ENCODE measurements at regions not wholly inside any gene's neighbourhood (a gene's known extent, or its start where the extent isn't known, plus 50 kb on each side); places are given as distances from the start of the nearest gene placed in this dataset.

DNA sequence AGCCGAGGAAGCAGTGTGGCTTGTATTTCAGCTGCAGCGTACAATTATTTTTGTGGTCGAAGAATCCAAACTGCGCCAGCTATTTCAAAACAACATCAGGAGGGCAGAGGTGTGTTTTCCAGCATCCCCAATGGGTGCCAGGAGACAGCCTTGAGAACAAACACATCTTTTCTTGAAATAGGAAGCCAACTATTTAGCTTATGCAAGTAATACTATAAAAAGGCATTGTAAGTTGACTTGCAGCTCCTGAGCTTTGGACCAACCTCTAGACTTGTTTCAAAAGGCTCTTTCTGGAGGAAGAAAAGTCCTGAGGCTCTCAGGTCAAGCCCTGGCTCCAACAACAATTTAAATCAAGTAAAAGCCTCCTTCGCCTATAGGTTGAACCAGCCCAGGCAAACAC lies 86.6 kb upstream of the HNF1B start:
- Mint-ChIP-seq H3K4me3 (ENCODE audit: unreplicated experiment) (no peak overlapping the region), H3K9me3 (ENCODE audit: unreplicated experiment) (peaks cover 2% of the 10 kb centered on the region)

GRCh38 chr17:37830151-37830993 lies 85.5 kb upstream of the HNF1B start:
- Histone ChIP-seq H3K4me2 (ENCODE audit: low read length) (no peak overlapping the region), H3K27me3 (ENCODE audit: insufficient read depth, low read length) (no peaks in the 10 kb centered on the region), H3K36me3 (ENCODE audit: insufficient read depth, low read length) (no peaks in the 10 kb centered on the region), H3K9me3 (ENCODE audit: insufficient read depth, low read depth, low read length) (no peaks in the 10 kb centered on the region), H3K4me1 (ENCODE audit: insufficient read depth, low read length) (peaks cover 8% of the 10 kb centered on the region), H3K79me2 (ENCODE audit: insufficient read depth, low read length) (no peaks in the 10 kb centered on the region), H2AFZ (ENCODE audit: low read depth, low read length) (no peak overlapping the region), H3K9ac (ENCODE audit: low read length) (no peak overlapping the region), H4K20me1 (ENCODE audit: insufficient read depth, low read length) (no peaks in the 10 kb centered on the region), H3K4me3 (ENCODE audit: insufficient read depth, low read depth, low read length) (no peak overlapping the region), H3K27ac (ENCODE audit: low read depth, low read length) (no peak overlapping the region)
- Mint-ChIP-seq H3K36me3 (ENCODE audit: low read depth, unreplicated experiment) (no peaks in the 10 kb centered on the region), H3K9me3 (ENCODE audit: unreplicated experiment) (peaks cover 2% of the 10 kb centered on the region), H3K27ac (ENCODE audit: unreplicated experiment) (no peak overlapping the region), H3K27me3 (ENCODE audit: low read depth, unreplicated experiment) (no peaks in the 10 kb centered on the region), H3K4me3 (ENCODE audit: unreplicated experiment) (no peak overlapping the region), H3K4me1 (ENCODE audit: low read depth, unreplicated experiment) (peaks cover 20% of the 10 kb centered on the region)
- no peak for DNase-seq (ENCODE audit: low read depth)
- TF ChIP-seq EZH2 (IDR thresholded peaks at IDR 0.05; ENCODE audit: insufficient read depth, low read length) (no peak), CTCF (IDR thresholded peaks at IDR 0.05; ENCODE audit: insufficient read depth, low read depth, low read length) (no peak)
- FAIRE-seq, result no peak

More for the DNA sequence above, 86.6 kb upstream of the HNF1B start:
- Histone ChIP-seq H3K27ac (ENCODE audit: low read depth, low read length) (no peak overlapping the region), H3K9me3 (ENCODE audit: insufficient read depth, low read depth, low read length) (no peaks in the 10 kb centered on the region), H2AFZ (ENCODE audit: low read depth, low read length) (no peak overlapping the region), H4K20me1 (ENCODE audit: insufficient read depth, low read length) (no peaks in the 10 kb centered on the region), H3K9ac (ENCODE audit: low read length) (no peak overlapping the region), H3K27me3 (ENCODE audit: insufficient read depth, low read length) (no peaks in the 10 kb centered on the region), H3K4me3 (ENCODE audit: insufficient read depth, low read depth, low read length) (no peak overlapping the region), H3K4me2 (ENCODE audit: low read length) (no peak overlapping the region), H3K36me3 (ENCODE audit: insufficient read depth, low read length) (no peaks in the 10 kb centered on the region), H3K4me1 (ENCODE audit: insufficient read depth, low read length) (peaks cover 5% of the 10 kb centered on the region), H3K79me2 (ENCODE audit: insufficient read depth, low read length) (no peaks in the 10 kb centered on the region)
- DNase-seq (ENCODE audit: low read depth) (no peak), FAIRE-seq (no peak)
- Mint-ChIP-seq H3K27ac (ENCODE audit: unreplicated experiment) (no peak overlapping the region), H3K27me3 (ENCODE audit: low read depth, unreplicated experiment) (peaks cover 3% of the 10 kb centered on the region), H3K36me3 (ENCODE audit: low read depth, unreplicated experiment) (no peaks in the 10 kb centered on the region), H3K4me1 (ENCODE audit: low read depth, unreplicated experiment) (peaks cover 15% of the 10 kb centered on the region)
- TF ChIP-seq EZH2 (IDR thresholded peaks at IDR 0.05; ENCODE audit: insufficient read depth, low read length) (no peak), CTCF (IDR thresholded peaks at IDR 0.05; ENCODE audit: insufficient read depth, low read depth, low read length) (no peak)

GRCh38 chr17:37829592-37830123 lies 84.8 kb upstream of the HNF1B start:
- Mint-ChIP-seq H3K4me3 (ENCODE audit: unreplicated experiment) (no peak overlapping the region), H3K27me3 (ENCODE audit: low read depth, unreplicated experiment) (no peaks in the 10 kb centered on the region), H3K4me1 (ENCODE audit: low read depth, unreplicated experiment) (peaks cover 28% of the 10 kb centered on the region), H3K9me3 (ENCODE audit: unreplicated experiment) (peaks cover 2% of the 10 kb centered on the region), H3K27ac (ENCODE audit: unreplicated experiment) (no peak overlapping the region), H3K36me3 (ENCODE audit: low read depth, unreplicated experiment) (no peaks in the 10 kb centered on the region)
- Histone ChIP-seq H3K79me2 (ENCODE audit: insufficient read depth, low read length) (no peaks in the 10 kb centered on the region), H3K4me2 (ENCODE audit: low read length) (no peak overlapping the region), H3K36me3 (ENCODE audit: insufficient read depth, low read length) (no peaks in the 10 kb centered on the region), H3K27ac (ENCODE audit: low read depth, low read length) (no peak overlapping the region), H2AFZ (ENCODE audit: low read depth, low read length) (no peak overlapping the region), H3K4me3 (ENCODE audit: insufficient read depth, low read depth, low read length) (no peak overlapping the region), H3K27me3 (ENCODE audit: insufficient read depth, low read length) (no peaks in the 10 kb centered on the region), H3K4me1 (ENCODE audit: insufficient read depth, low read length) (peaks cover 16% of the 10 kb centered on the region), H3K9me3 (ENCODE audit: insufficient read depth, low read depth, low read length) (no peaks in the 10 kb centered on the region), H3K9ac (ENCODE audit: low read length) (no peak overlapping the region), H4K20me1 (ENCODE audit: insufficient read depth, low read length) (no peaks in the 10 kb centered on the region)
- TF ChIP-seq EZH2 (IDR thresholded peaks at IDR 0.05; ENCODE audit: insufficient read depth, low read length) (no peak), CTCF (IDR thresholded peaks at IDR 0.05; ENCODE audit: insufficient read depth, low read depth, low read length) (no peak)
- DNase-seq (ENCODE audit: low read depth), result no peak
- FAIRE-seq, result no peak

Data from astrocyte (in vitro differentiated cells and primary cell).